NCI-H2081 treated with DMSO at 0.1 percent for 48 hours (cell line): ENCODE measurements at regions not wholly inside any gene's neighbourhood (a gene's known extent, or its start where the extent isn't known, plus 50 kb on each side); places are given as distances from the start of the nearest gene placed in this dataset.
"Not testable (repeated sequence)": the region's sequence is repeated elsewhere in the genome, so short reads cannot be mapped to it uniquely, and the experiment has no call there.

Source experiments
- DNase-seq: peaks from one replicate; lab custom pipeline; 2025; lab: John Stamatoyannopoulos, UW

DNA sequence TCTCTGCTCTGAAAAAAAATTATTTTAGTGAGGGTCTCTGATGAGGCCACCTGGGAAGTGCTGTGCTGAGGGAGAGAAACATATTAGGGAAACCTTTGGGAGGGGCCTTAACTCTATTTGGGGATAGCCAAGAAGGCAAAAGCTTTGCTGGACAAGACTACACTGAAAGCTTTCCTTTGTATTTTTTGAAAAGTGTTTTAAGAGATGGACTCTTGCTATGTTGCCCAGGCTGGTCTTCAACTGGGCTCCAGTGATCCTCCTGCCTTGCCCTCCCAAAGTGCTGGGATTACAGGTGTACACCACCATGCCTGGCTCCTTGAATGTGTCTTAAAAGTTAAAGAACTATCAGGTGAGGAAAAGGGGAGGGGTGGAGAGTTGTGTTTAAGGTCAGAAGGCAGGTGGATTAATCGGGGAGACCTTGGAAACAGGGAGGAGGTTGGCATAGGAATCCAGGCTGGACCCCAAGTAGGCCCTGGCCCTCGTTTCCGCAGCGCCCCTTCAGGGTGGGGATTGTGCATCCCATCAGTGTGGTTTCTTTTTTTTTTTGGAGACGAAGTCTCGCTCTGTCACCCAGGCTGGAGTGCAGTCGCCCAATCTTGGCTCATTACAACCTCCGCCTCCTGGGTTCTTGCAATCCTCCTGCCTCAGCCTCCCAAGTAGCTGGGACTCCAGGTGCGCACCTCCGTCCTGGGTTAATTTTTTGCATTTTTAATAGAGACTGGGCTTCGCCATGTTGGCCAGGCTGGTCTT, 92.1 kb downstream of the MYCN start:
- no peak for DNase-seq

DNA sequence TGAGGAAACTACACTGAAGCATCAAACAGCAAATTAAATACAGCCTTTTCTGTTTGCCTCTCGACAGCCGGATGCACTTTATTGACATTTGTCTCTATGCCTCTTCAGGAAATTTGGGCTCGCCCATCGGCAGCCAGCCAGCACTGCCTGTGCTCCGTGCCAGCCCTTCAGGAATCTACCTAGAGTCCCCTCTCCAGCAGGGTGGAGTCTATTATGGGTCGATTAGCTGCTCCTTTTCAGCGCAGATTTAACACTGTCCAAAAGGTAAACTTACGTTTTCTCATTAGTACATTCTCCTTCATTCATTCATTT, 91.5 kb downstream of the MYCN start:
- DNase-seq: no peak

DNA sequence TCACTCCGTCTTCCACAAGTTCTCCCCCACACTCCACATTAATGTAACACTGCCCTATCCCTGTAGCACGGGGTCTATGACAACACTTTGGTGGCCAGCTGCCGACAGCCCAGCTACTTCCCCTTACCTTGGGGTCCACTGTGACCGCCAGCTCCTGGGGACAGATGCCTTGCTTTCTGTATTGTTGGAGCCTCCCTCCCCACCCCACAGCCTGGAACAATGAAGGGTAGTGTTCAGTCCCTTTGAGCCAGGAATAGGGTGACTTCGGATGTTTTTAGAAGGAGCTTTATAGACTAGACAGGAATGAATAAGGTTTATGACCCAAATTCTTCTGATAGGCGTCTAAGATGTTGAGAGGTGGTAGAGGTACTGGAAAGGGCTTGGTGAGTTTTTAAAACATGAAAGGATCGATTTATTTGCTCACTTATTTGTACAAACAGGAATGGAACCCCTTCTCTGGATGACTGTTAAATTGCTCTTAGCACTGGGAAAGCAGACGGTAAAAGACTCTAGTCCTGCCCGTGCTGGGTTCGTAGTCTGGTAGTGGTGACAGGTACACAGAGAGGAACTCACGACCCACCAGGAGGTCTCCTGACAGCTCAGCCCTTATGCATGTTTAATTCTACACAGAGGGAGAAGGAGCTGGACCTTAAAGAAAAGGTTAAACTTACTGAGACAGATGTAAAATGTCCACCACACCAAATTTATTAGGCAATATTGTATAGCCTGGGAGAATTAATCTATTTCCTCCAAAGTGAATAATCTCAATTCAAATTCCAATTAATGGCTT, 90.9 kb downstream of the MYCN start:
- no peak for DNase-seq

DNA sequence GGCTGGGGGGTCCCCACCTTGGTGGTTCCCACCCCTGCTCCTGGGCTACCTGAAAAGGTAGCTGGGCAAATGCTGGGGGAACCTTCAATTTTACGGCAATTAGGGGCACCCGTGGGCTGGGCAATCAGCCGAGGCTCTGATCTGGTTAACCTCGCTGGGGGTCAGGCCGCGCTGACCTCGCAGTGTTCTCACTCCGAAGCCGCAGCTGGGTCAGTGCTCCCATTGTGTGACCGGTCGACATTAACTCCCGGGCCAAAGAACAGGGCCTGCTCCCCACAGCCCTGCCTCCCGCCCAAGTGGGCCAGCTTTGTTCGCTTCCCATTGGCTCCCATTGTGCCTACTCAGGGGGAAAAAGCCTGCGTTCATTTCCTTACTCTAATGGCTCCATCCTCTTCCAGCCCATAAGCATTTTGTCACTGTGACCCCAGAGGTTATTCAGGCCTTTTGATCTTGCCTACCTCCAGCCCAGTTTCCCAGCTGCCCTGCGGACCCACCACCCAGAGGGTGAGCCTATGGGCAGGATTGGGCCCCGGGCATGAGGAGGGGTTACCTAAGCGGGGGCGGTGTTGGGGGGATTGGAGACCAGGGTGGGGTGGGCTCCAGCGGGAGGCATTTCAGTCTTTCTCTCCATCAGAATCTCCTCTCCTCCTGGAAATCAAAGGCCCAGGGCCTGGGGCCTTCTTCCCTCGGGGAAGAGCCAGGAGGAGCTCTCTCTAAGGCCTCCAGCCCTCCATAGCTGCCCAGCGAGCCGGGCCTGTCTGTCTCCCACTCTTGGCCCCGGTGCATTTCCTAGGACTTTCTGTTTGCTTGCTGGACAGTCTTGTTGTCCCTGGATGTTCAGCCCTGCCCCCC, 90.1 kb downstream of the MYCN start:
- DNase-seq: no peak

DNA sequence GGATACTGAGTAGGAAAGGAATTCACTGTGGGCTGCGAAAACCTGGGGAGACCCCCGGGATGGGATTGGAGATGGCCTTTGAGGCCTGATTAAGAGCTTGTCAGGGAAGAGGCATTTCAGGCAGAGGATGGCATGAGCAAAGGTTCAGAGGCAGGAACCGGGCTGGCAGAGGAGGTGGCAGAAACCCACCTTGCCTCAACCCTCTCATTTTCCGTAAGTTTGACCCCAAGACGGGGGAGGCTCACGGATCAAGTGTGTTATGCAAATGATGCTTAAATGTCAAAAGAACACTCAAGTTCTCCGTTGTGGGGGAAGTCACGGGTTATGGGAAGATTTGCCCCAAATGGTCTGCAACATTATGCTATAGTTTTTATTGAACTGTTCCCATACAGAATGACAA, 88.3 kb downstream of the MYCN start:
- no peak for DNase-seq

DNA sequence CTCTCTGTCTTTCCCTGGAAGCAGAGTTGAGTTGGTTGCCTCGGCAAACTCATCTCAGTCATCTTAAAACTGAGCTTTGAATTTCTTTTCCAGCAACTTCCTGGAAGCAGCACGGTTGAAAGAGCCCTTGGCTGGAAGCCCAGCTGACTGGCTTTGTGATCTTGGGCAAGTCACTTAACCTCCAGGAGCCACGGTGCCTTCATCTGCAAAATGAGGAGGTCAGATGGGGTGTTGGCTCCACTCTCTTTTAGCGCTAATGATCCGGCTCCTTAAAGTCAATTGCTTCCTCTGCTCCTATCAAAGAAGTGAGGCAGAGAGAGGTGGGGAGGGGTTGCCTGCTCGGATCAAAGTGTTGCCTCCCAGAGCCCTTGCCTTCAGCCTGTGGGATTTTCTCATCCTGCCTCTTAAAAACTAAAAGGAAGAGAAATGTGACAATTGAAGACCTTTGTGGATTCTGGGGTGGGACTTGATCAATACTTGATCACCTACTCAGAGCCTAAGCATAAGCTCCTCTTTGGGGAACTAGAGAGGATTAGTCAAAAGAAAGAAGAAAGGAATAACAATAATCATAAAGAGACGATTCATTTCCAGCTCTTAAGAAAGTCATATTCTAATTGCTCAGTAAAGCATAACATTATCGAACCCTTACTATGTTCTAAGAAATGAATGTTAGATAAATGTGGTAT, 86.6 kb downstream of the MYCN start:
- DNase-seq: no peak

DNA sequence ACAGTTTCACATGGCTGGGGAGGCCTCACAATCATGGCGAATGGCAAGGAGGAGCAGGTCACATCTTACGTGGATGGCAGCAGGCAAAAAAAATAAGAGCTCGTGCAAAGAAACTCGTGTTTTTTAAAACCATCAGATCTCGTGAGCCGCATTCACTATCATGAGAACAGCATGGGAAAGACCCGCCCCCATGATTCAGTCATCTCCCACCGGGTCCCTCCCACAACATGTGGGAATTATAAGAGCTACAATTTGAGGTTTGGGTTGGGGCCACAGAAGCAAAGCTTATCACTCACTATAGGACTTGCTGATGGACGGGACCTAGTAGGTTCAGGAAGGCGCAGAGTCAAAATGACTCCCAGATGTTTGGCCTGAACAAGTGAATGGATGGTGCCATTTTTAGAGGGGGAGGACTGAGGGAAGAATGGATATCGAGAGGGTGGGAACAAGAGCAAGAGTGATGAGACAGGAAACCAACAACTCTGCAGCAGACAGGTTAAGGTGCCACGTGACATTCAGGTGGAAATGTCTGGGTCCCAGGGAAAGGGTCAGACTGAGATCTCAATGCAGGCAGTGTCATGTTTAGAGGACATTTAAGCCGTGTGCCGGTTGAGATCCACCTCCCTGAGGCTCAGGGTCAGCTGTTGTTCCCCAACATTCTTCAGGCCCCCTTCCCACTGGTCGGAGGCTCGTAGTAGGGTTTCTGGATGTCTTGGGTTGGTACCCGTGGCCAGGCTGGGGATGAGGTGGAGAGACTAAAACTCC, 85.7 kb downstream of the MYCN start:
- DNase-seq: no peak

DNA sequence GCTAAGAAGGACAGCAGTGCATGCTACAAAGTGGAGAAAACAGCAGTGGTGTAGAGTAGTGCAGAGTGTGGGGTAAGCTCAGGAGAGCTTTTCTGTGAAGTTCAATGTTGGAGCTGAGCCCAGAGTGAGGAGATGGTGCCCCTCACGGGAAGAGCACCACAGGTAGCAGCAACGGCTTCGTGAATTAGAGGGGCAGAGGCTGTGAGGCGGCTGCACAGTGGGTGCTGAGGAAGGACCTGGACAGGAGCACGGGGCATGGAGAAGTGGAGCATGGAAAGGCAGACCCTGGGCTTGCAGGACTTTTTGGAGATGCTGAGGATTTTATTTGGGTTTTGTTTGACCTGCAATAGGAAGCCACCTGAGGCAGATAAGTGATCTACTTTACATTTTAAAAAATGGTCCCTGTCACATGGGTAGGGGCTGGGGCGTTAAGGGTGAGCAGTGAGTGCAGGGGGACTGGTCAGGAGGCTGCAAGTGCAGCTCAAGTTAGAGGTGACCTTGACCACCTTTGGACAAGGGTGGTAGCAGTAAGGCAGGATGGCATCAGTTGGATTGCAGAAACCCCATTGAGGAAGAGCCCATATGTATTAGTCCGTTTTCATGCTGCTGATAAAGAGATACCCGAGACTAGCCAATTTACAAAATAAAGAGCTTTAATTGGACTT, 85.0 kb downstream of the MYCN start:
- no peak for DNase-seq

DNA sequence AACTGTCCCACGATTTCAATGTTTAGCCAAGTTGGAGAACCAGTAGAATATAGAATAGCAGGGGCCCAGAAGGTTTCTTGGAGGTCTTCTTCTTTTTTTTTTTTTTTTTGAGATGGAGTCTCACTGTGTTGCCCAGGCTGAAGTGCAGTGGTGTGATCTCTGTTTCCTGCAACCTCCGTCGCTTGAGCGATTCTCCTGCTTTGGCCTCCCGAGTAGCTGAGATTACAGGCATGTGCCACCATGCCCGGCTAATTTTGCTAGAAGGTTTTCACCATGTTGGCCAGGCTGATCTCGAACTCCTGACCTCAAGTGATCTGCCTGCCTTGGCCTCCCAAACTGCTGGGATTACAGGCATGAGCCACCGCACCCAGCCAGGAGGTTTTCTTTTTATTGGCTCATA, 84.3 kb downstream of the MYCN start:
- DNase-seq: not testable (repeated sequence)

DNA sequence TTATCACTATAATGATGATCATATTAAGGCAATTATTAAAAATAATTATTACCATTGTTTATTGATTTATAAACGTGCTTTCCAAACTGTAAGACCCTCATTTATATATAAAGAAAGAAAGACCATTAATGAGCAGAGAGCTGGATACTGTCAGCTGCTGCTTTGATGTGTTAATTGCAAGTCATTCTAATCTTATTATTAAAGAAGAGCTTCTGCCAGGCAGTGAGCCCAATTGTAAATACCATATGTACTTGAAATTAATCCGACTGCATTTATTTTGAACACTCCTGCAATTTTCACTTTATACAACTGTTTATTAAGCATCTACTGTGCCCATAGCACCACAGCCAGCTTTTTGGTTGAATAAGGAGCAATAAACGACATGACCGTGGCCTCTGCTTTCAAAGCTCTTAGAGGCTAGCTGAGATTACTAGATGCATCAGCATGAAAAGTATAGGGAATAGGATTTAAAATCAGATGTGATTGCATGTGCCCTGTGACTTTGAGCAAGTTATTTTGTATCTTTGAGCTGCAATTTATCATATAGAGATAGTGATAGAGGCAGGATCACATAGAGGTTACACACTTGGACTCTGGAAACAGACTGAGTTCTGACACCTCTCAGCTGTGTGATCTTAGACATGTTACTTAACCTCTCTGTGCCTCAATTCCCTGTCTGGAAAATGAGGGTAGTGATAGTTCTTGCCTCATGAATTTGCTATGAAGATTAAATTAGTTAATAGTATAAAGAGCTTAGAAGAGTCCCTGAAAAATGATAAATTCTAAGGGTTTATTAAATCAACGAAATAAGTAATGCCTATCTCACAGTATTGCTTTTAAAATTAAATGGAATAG, 83.4 kb downstream of the MYCN start:
- no peak for DNase-seq

DNA sequence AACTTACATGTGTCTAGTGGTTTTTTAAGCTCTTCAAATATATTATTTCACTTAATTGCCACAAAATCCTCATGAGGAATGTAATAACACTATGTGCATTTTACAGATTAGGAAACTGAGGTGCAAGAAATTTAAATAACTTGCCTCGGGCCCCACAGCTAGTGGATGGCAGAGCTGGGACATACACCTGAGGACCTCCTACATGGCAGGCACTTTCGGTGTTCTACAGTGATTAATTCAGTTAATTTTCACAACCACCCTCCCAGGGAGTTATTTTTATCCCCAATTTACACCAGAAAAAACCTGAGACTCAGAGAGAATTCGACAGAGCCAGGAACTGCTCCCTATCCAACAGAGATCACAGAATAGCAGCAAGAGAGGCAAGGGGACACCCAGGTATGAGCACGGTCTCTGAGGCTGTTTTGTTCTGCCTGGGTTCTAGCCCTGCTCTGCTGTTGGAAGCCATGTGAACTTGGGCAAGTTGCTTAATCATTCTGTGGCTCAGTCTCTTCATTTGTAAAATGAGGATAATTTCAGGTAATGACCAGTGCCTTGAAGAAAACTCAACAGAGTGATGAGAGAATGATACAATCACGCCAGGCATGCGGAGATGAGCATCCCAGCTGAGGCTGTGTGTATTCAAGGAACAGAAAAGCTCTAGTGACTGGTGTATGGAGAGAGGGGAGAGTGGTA, 82.3 kb downstream of the MYCN start:
- DNase-seq: no peak

DNA sequence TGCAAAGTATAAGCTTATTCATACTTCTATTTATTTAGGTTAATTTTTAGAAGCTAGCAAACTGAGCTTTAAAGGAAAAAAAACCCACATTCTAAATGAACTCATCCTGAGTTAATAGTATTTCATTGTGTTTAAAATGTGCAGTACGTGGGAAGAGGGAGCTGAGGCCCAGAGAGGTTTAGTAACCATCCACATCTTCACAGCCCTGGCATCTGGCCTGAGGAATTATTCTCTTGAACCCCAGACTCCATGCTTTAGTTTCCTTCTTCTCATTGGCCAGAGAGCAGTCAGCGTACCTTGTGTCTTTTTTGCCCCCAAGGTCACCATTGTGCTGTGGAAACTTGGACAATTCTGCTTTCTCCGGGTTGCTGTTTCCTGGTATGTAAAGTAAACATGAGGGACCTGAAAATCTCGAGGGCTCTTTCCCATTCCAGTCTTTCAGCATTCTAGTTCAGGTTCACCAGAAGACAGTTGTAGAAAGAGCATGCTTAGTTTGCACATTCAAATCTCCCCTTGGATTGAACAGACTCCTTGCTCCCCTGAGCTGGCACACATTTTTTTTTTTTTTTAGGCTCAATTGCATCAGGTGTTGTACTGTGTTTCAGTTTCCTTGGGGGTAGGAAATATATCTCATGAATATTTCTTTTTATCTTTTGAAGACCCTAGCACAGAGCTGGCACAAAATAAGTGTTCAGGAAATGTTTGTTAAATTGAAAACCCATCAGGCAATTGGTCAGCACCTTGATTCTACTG, 81.4 kb downstream of the MYCN start:
- no peak for DNase-seq

DNA sequence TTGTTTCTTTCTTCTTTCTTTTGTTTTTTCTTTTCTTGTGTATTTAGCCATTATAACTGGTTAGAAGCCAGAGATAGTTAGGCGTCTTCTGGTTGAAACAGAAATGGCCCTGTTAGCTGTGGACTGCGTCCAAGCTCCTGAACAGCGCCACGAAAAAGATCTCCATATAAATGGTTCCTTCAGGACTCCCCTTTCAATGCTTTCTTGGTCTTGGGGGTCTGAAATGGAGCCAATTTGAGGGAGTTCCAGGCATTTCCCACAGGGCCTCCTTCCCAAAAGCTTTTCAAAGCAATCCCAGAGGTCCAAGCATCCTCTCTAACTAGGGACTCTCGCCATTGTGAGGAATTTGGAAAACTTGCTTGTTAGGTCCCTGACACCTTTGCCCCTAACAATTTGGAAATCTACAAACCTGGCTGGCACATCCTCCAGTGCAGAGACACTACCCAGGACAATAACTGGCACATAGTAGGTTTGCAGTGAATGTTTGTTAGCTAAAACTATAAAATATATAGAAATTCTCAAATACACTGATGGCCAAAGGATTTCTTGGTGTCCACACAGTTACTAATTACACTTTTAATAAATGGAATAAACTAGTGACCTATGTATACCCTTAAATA, 80.1 kb downstream of the MYCN start:
- DNase-seq: no peak

DNA sequence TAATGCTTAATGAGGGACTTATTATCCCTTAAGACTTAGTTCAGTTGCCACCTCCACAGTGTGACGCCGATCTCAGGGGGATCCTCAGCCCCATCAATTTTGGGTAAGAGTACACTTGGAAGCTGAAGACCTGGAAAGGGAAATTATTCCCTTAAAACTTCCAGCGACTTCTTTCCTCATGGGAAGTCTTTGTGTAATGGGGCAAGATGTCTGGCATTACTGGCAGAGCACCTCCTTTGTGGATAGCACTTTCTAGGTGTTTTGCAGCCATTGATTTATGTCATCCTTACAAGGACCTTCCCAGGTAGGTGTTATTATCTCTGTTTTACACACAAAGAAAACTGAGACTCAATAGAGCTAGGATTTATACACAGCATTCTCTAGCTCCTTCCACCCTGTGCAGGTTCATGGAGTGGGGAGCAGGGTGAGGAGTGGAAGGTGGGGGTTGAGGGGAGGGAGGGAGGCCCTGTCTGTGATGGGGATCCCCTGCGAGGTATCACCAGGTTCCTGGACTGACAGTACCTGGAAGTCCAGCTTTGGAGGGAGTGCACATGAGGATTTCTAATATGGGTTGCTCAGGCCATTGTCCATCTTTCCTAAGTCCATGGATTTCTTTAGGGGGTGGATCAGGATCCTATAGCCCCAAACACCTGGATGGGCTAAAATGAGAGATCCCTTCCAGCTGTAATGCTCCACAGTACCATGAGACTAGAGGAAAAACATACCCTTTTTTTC, 79.4 kb downstream of the MYCN start:
- no peak for DNase-seq

DNA sequence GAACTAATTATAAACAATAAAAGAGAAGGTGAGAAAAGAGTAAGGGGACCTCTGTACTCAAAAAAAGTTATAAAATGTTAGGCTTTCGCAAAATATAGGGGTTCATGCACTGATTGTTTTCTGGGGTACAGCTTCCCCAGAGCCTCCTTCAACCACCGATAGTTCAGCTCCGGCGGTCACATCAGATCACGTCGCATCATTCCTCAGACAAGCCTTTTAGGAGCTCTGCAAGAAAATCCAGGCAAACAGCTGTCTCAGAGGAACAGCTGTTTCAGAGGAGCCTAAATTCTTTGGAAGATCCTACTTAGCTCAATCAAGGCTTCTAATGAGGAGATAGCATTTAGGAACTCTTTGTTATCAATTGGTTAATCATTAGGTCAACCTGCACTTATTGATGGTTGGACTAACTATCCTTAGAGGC, 78.7 kb downstream of the MYCN start:
- no peak for DNase-seq

DNA sequence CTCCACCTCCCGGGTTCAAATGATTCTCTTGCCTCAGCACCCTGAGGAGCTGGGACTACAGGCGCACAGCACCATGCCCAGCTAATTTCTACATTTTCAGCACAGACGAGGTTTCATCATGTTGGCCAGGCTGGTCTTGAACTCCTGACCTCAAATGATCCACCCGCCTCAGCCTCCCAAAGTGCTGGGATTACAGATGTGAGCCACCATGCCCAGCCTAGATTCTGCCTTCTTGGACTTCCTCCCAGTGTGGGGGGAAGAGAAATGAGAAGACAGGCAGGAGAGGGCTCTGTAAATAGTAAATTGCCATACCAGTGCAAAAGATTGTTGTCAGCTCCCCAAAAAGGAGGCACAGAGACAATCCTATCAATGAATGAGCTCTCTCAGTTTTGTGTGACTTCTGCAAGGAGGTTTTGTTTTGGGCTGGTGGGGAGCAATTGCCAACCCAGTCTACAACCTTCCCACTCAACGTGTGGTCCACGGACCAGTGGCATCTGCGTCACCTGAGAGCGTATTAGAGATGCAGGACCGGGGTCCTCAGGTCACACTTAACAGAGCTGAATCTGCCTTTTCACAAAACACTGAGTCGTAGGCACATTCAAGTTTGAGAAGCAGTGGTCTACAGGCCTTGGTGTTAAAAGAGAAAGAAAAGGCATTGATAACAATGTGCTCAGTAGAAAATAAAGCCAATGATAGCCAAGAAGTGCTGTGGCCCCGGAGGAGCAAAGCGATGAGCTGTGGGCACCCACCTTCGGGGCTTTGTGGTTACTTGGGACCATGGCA, 78.1 kb downstream of the MYCN start:
- no peak for DNase-seq

DNA sequence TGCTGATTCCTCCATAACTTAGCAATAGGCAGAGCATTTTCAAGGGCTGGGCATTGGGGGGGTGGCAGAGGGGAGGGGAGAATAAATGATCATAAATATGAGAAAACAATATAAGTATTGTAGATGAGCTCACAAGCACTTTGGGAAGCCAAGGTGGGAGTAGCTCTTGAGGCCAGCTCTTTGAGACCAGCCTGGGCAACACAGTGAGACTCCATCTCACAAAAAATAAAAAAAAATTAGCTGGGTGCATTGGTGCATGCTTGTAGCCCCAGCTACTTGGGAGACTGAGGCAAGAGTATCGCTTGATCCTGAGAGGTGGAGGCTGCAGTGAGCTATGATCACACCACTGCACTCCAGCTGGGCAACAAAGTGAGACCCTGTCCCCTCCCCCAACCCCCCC, 75.9 kb downstream of the MYCN start:
- no peak for DNase-seq
